PC-3 (cell line): ENCODE measurements at regions not wholly inside any gene's neighbourhood (a gene's known extent, or its start where the extent isn't known, plus 50 kb on each side); places are given as distances from the start of the nearest gene placed in this dataset.

Experiments used
- CTCF ChIP-seq: fragments of 300-600 bp; sonication (generic); conservative IDR thresholded peaks from 2 replicates; pipeline ENCODE4 v1.5.1; 2017; ENCODE audit warnings: antibody characterized with exemption, low read depth, mild to moderate bottlenecking, low read length
- EZH2 ChIP-seq: fragments of 300-600 bp; sonication (generic); IDR thresholded peaks from one replicate; pipeline ENCODE4 v1.6.1; 2017; ENCODE audit warnings: antibody characterized with exemption, mild to moderate bottlenecking, low read length; ENCODE audit not compliant: unreplicated experiment

GRCh38 chr18:75545189-75545588, 117.7 kb upstream of the SMIM21 start:
- TF ChIP-seq CTCF (no peak), EZH2 (no peak)
